ENCODE measurements at regions not wholly inside any gene's neighbourhood (a gene's known extent, or its start where the extent isn't known, plus 50 kb on each side); places are given as distances from the start of the nearest gene placed in this dataset.

- no peak for TF ChIP-seq CTCF (IDR thresholded peaks at IDR 0.05)
- no peak for TF ChIP-seq POLR2A (IDR thresholded peaks at IDR 0.05)
- no peak for TF ChIP-seq POLR2AphosphoS5 (IDR thresholded peaks at IDR 0.05)
Observed at GRCh38 chr18:39205565-39206195, 1640.1 kb upstream of the CELF4 start.
